SU-DHL-6 (cell line): ENCODE measurements at regions not wholly inside any gene's neighbourhood (a gene's known extent, or its start where the extent isn't known, plus 50 kb on each side); places are given as distances from the start of the nearest gene placed in this dataset.

Source experiments
- CTCF ChIP-seq: fragments of 200-600 bp; sonication (generic); IDR thresholded peaks from one replicate; pipeline ENCODE4 v1.5.1; 2017; ENCODE audit warnings: antibody characterized with exemption, mild to moderate bottlenecking, low read length, moderate library complexity; ENCODE audit not compliant: insufficient read depth, poor library complexity, severe bottlenecking
- EZH2phosphoT487 ChIP-seq: fragments of 200-600 bp; sonication (generic), shearing (Covaris generic); conservative IDR thresholded peaks from 2 replicates; pipeline ENCODE4 v1.6.1; 2018; ENCODE audit warnings: mild to moderate bottlenecking, antibody characterized with exemption, low read length, moderate library complexity, mixed read lengths

- TF ChIP-seq CTCF, result no peak
- no peak for TF ChIP-seq EZH2phosphoT487
Measured at GRCh38 chr3:106578911-106579310, 710.1 kb upstream of the CBLB start.
